T-cell (primary cell): ENCODE measurements at regions not wholly inside any gene's neighbourhood (a gene's known extent, or its start where the extent isn't known, plus 50 kb on each side); places are given as distances from the start of the nearest gene placed in this dataset.

ENCODE experiments used
- ATAC-seq, 4 experiments: fragments of 200-7000 bp in 3 of 4; fragments of 150-1000 bp in 1 of 4; cut with Tn5 transposase; replicated peaks in 1 of 4; 1 replicate in 3 of 4; 2 replicates in 1 of 4; pipeline ENCODE4 v1.10.0; 2021; ENCODE audit warnings: moderate library complexity in 3 of 4, mild to moderate bottlenecking in 2 of 4, moderate number of reproducible peaks in 1 of 4
- CTCF ChIA-PET, 2 donors: fragments of 300-600 bp; sonication (Branson Sonifier 250); formaldehyde crosslinking; loops; one replicate each; lab custom pipeline; 2022; ENCODE audit warnings: antibody characterized with exemption in 2 of 2; lab: Charles Lee
- POLR2A ChIA-PET, 2 donors: fragments of 300-600 bp; sonication (Branson Sonifier 250); formaldehyde crosslinking; loops; one replicate each; lab custom pipeline; 2022; ENCODE audit warnings: antibody characterized with exemption in 2 of 2; lab: Charles Lee
- DNase-seq, 35 experiments: peaks; one replicate each; pipeline versions ENCODE4 v3.0.0 to v3.0.0-alpha.2; 2013 to 2023
- H3K27ac ChIP-seq: one replicate; pipeline ENCODE4 v1.5.1; 2013; ENCODE audit warnings: low read length
- H3K27me3 ChIP-seq, 2 experiments: replicated peaks in 1 of 2; 1 replicate in 1 of 2; 2 replicates in 1 of 2; pipeline versions ENCODE4 v1.6.1 to v1.7.0; 2013; ENCODE audit warnings: low read length in 1 of 2, mixed read lengths in 1 of 2; ENCODE audit not compliant: control insufficient read depth in 2 of 2, insufficient read depth in 2 of 2; ENCODE audit errors: extremely low read depth in 1 of 2
- H3K36me3 ChIP-seq, 2 donors: 1 replicate in 1 of 2; 2 replicates in 1 of 2; pipeline versions ENCODE4 v1.6.1 to v1.7.0; 2013; ENCODE audit warnings: low read length in 1 of 2; ENCODE audit not compliant: control insufficient read depth in 2 of 2, insufficient read depth in 1 of 2; ENCODE audit errors: extremely low read depth in 1 of 2
- H3K4me1 ChIP-seq, 2 experiments: 1 replicate in 1 of 2; 2 replicates in 1 of 2; pipeline versions ENCODE4 v1.6.1 to v1.7.0; 2013; ENCODE audit warnings: low read length in 2 of 2, mixed read lengths in 1 of 2; ENCODE audit not compliant: insufficient read depth in 2 of 2, control insufficient read depth in 1 of 2; ENCODE audit errors: extremely low read depth in 1 of 2
- H3K4me3 ChIP-seq, 2 donors: 1 replicate in 1 of 2; 2 replicates in 1 of 2; pipeline versions ENCODE4 v1.5.1 to v1.7.0; 2013; ENCODE audit warnings: mild to moderate bottlenecking in 2 of 2, low read length in 1 of 2, moderate library complexity in 1 of 2; ENCODE audit not compliant: control insufficient read depth in 1 of 2; ENCODE audit errors: extremely low read depth in 1 of 2
- H3K9me3 ChIP-seq: 2 replicates; pipeline ENCODE4 v1.7.0; 2013
- H3K27ac Mint-ChIP-seq, 2 donors: one replicate each; pipeline ENCODE4 v1.8.0; 2020 to 2021; ENCODE audit warnings: mild to moderate bottlenecking in 2 of 2, mixed read lengths in 2 of 2
- H3K27me3 Mint-ChIP-seq, 2 donors: one replicate each; pipeline ENCODE4 v1.8.0; 2021 to 2022; ENCODE audit warnings: mixed read lengths in 2 of 2
- H3K36me3 Mint-ChIP-seq: one replicate; pipeline ENCODE4 v1.8.0; 2021; ENCODE audit warnings: mixed read lengths
- H3K4me1 Mint-ChIP-seq, 3 donors: one replicate each; pipeline ENCODE4 v1.8.0; 2020 to 2022; ENCODE audit warnings: mixed read lengths in 3 of 3, mild to moderate bottlenecking in 1 of 3
- H3K4me3 Mint-ChIP-seq, 3 donors: one replicate each; pipeline ENCODE4 v1.8.0; 2020 to 2022; ENCODE audit warnings: mild to moderate bottlenecking in 3 of 3, mixed read lengths in 3 of 3, moderate library complexity in 3 of 3
- H3K9me3 Mint-ChIP-seq, 3 donors: one replicate each; pipeline ENCODE4 v1.8.0; 2020 to 2022; ENCODE audit warnings: mixed read lengths in 3 of 3
- WGBS: methylation state at CpG from one replicate; pipeline ENCODE4 v1.1.5; 2013; ENCODE audit warnings: missing lambda C conversion rate; ENCODE audit not compliant: insufficient coverage; 5-methylcytosine and 5-hydroxymethylcytosine counted together

DNA sequence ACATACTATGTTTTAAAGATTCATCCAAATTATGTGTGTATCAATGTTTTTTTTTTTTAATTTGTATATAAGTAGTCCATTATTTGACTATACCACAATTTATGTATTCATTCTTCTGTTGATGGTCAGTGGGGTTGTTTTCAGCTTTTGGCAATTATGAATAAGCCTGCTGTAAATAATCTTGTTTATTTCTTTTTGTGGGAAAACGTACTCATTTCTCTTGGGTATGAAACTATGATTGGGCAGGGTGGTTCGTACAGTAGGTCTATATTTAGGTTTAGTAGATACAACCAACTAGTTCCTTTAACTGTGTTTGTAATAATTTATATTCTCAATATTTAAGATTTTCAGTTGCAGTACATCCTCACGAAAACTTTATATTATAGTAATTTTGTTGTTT lies 329.2 kb downstream of the LPIN1 start:
- H3K4me3 Mint-ChIP-seq = no peak overlapping the region
- Histone ChIP-seq H3K4me3 (no peak overlapping the region), H3K9me3 (no peaks in the 10 kb centered on the region), H3K27me3 (no peaks in the 10 kb centered on the region), H3K27ac (no peak overlapping the region), H3K4me1 (no peaks in the 10 kb centered on the region), H3K36me3 (no peaks in the 10 kb centered on the region)
- no peak overlapping the region for H3K27ac Mint-ChIP-seq
- peaks cover 3 to 15% (median 8%) of the 10 kb centered on the region in 3 donors for H3K4me1 Mint-ChIP-seq
- ChIA-PET POLR2A (no interaction called here), CTCF (no interaction called here)
- H3K27me3 Mint-ChIP-seq = no peaks in the 10 kb centered on the region
- WGBS = no CpG with 5 or more reads among the region's 3 CpGs
- H3K9me3 Mint-ChIP-seq = no peaks in the 10 kb centered on the region
- no peak for DNase-seq
- ATAC-seq = no peak
- H3K36me3 Mint-ChIP-seq = no peaks in the 10 kb centered on the region

DNA sequence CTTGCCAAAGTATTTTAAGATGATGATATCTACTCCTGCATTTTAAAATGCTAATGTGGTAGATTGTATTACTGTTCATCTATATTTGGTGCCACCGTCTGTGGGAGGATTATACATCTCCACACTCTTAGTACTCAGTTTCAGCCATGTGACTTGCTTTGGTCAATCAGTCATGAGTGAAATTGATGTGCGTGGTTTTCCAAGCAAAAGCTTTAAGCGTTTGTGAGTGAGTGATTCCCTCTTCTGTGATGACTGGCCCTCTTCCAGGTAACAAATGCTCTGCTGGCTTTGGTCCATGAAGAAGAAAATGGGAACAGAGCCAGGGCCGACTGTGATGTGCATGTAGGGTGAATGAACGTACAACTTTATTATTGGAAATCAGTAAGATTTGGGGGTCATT lies 330.4 kb downstream of the LPIN1 start:
- CTCF ChIA-PET = no interaction called here
- H3K9me3 Mint-ChIP-seq = no peaks in the 10 kb centered on the region

DNA sequence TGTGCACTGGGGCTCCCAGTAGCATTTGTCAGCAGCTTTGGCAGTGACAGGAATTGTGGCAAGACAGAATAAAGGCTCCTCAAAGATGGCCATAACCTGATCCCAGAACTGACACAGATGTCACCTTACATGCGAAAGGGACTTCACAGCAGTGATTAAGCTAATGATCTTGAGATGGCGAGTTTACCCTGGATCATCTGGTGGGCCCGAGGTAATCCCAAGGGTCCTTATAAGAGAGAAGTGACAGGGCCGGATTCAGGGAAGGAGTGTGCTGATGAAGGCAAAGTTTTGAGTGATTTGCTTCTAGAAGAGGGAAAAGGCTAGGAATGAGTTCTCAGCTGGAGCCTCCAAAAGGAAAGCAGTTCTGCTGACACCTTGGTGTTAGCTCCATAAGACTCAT lies 333.9 kb downstream of the LPIN1 start:
- H3K36me3 Mint-ChIP-seq = no peaks in the 10 kb centered on the region
- Histone ChIP-seq H3K4me3 (no peak overlapping the region), H3K27me3 (no peaks in the 10 kb centered on the region), H3K9me3 (no peaks in the 10 kb centered on the region), H3K4me1 (peaks cover 8 to 16% of the 10 kb centered on the region in 2 experiments), H3K36me3 (no peaks in the 10 kb centered on the region), H3K27ac (no peak overlapping the region)
- peak overlapping the region in 1 of 2 donors; percentile 52 for H3K27ac Mint-ChIP-seq
- H3K27me3 Mint-ChIP-seq = no peaks in the 10 kb centered on the region
- H3K4me3 Mint-ChIP-seq = no peak overlapping the region
- ATAC-seq (no peak), DNase-seq (no peak)
- 100% methylated on average over 2 of the region's 4 CpGs for WGBS
- CTCF ChIA-PET = no interaction called here
- POLR2A ChIA-PET = interaction anchor here in 1 of 2 donors (0.7 kb wide), 1 partner anchor 9 kb away, joined by 4 read pairs; no protein-coding TSS in a partner anchor
- peaks cover 22 to 36% (median 25%) of the 10 kb centered on the region in 3 donors for H3K4me1 Mint-ChIP-seq
- no peaks in the 10 kb centered on the region for H3K9me3 Mint-ChIP-seq

More for the DNA sequence above, 330.4 kb downstream of the LPIN1 start:
- WGBS = 79% methylated on average over 4 of the region's 5 CpGs
- Histone ChIP-seq H3K4me3 (no peak overlapping the region), H3K36me3 (no peaks in the 10 kb centered on the region), H3K4me1 (peaks cover 3 to 9% of the 10 kb centered on the region in 2 experiments), H3K27me3 (no peaks in the 10 kb centered on the region), H3K9me3 (no peaks in the 10 kb centered on the region), H3K27ac (no peak overlapping the region)
- POLR2A ChIA-PET = no interaction called here
- H3K27ac Mint-ChIP-seq = no peak overlapping the region
- H3K4me3 Mint-ChIP-seq = no peak overlapping the region
- ATAC-seq = no peak
- no peaks in the 10 kb centered on the region for H3K27me3 Mint-ChIP-seq
- no peak for DNase-seq
- no peaks in the 10 kb centered on the region for H3K36me3 Mint-ChIP-seq
- H3K4me1 Mint-ChIP-seq = peaks cover 15 to 20% (median 18%) of the 10 kb centered on the region in 3 donors

DNA sequence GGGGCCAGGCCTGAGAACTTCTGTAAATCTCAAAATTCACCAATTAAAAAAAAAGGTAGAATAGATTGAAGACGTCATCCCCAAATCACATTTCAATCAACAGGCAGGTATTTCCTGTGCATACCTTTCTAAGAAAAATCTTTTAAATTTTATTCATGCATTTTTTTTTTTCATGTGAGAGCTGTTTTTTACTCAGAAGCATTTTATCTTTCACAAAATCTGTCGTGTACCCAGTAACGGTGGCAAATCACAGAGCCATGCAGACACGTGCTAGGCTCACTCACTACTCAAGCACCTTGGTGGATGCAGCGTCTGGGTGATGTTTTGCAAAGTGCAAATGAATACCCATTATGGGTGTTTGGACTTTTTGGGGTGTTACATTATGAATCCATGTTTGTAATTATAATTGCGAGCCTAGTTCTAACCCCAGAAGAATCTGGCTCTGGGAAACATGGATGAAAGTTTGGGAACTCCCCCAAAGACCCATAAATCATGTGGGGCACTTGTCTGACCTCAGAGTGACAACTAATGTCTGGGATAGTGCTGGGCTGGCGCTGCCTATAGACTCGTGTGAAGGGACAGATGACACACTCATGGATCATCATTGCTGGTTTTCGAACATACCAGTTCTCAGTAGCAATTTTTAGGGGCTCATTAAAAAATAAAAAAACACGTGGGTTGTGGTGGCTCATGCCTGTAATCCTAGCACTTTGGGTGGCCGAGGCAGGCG lies 335.2 kb downstream of the LPIN1 start:
- H3K4me3 ChIP-seq = no peak overlapping the region
- H3K36me3 Mint-ChIP-seq = no peaks in the 10 kb centered on the region
- no peaks in the 10 kb centered on the region for H3K27me3 ChIP-seq
- peaks cover 8 to 16% of the 10 kb centered on the region in 2 experiments for H3K4me1 ChIP-seq
- no peaks in the 10 kb centered on the region for H3K27me3 Mint-ChIP-seq
- CTCF ChIA-PET = no interaction called here
- H3K9me3 Mint-ChIP-seq = no peaks in the 10 kb centered on the region
- peak overlapping the region; percentile 32 to 64 for H3K27ac Mint-ChIP-seq
- peak; percentile 83 to 96 (median 90) for ATAC-seq
- no peak overlapping the region for H3K27ac ChIP-seq
- peak in 33 of 35 experiments; percentile 12 to 67 (median 41) for DNase-seq
- peaks cover 22 to 36% (median 25%) of the 10 kb centered on the region in 3 donors for H3K4me1 Mint-ChIP-seq
- H3K36me3 ChIP-seq = no peaks in the 10 kb centered on the region
- POLR2A ChIA-PET = interaction anchor here (0.6 to 1.0 kb wide), 2 partner anchors 9 to 52 kb away, joined by 3 to 5 read pairs; no protein-coding TSS in a partner anchor
- H3K9me3 ChIP-seq = no peaks in the 10 kb centered on the region
- H3K4me3 Mint-ChIP-seq = peak overlapping the region in 1 of 3 donors; percentile 11
- 91% methylated on average over 5 of the region's 12 CpGs for WGBS

DNA sequence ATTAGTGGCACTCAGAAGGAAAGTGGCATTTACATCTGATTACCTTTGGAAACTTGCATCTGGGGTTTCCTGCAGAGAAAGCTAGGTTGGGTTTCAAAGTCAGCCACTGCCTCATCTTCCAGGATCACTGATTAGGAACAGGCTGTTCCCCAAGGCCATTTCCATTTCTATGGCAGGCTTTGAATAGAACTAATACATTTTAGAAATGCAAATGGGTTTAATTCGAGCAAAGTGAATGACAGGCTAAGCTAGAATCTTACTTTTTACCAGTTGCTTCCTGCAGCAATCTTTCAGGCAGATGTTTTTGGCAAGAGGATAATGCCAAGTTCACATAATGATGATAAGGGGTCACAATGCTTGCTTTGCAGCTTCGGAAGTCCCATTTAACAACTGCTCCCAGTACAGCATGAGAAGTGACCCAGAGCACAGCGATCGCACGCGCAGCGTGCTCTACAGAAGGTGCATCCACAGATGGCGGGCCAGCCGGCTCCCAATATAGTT lies 336.7 kb downstream of the LPIN1 start:
- no peak overlapping the region for H3K27ac ChIP-seq
- Mint-ChIP-seq H3K36me3 (no peaks in the 10 kb centered on the region), H3K27ac (no peak overlapping the region), H3K4me1 (peaks cover 22 to 36% (median 25%) of the 10 kb centered on the region in 3 donors), H3K27me3 (no peaks in the 10 kb centered on the region), H3K9me3 (no peaks in the 10 kb centered on the region), H3K4me3 (no peak overlapping the region)
- DNase-seq = no peak
- 100% methylated on average over 2 of the region's 9 CpGs for WGBS
- H3K4me1 ChIP-seq = peaks cover 8 to 16% of the 10 kb centered on the region in 2 experiments
- no peak overlapping the region for H3K4me3 ChIP-seq
- ATAC-seq = no peak
- ChIA-PET POLR2A (interaction anchor here in 1 of 2 donors (0.6 kb wide), 1 partner anchor 370 kb away, joined by 3 read pairs; no protein-coding TSS in a partner anchor), CTCF (interaction anchor here in 1 of 2 donors (0.8 kb wide), 1 partner anchor 29 kb away, joined by 3 read pairs; no protein-coding TSS in a partner anchor)
- no peaks in the 10 kb centered on the region for H3K27me3 ChIP-seq
- H3K36me3 ChIP-seq = no peaks in the 10 kb centered on the region
- no peaks in the 10 kb centered on the region for H3K9me3 ChIP-seq

DNA sequence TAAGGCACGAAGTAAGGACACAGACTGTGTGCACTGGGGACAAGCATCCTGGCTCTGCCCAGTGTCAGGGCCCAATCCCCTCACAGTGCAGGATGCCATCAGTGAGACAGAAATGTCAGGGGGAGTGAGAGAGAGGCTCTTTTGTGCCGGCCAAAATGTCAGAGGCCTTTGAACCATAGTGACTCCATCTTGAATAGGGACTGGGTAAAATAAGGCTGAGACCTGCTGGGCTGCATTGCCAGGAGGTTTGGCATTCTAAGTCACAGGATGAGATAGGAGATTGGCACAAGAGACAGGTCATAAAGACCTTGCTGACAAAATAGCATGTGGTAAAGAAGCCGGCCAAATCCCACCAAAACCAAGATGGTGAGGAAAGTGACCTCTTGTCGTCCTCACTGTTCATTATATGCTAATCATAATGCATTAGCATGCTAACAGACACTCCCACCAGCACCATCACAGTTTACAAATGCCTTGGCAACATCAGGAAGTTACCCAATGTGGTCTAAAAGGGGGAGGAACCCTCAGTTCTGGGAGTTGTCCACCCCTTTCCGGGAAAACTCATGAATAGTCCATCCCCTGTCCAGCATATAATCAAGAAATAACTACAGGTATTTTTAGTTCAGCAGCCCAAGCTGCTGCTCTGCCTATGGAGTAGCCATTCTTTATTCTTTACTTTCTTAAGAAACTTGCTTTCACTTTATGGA lies 337.4 kb downstream of the LPIN1 start:
- Mint-ChIP-seq H3K27ac (no peak overlapping the region), H3K9me3 (no peaks in the 10 kb centered on the region), H3K27me3 (no peaks in the 10 kb centered on the region), H3K4me3 (no peak overlapping the region), H3K4me1 (peaks cover 22 to 36% (median 25%) of the 10 kb centered on the region in 3 donors), H3K36me3 (no peaks in the 10 kb centered on the region)
- no peak overlapping the region for H3K27ac ChIP-seq
- WGBS = 90% methylated on average over 2 of the region's 5 CpGs
- no peaks in the 10 kb centered on the region for H3K27me3 ChIP-seq
- no peaks in the 10 kb centered on the region for H3K9me3 ChIP-seq
- no peaks in the 10 kb centered on the region for H3K36me3 ChIP-seq
- peaks cover 8 to 16% of the 10 kb centered on the region in 2 experiments for H3K4me1 ChIP-seq
- no peak for DNase-seq
- no peak overlapping the region for H3K4me3 ChIP-seq
- no peak for ATAC-seq
- POLR2A ChIA-PET = no interaction called here
- CTCF ChIA-PET = interaction anchor here in 1 of 2 donors (0.8 kb wide), 1 partner anchor 29 kb away, joined by 3 read pairs; no protein-coding TSS in a partner anchor
